ENCODE measurements at regions not wholly inside any gene's neighbourhood (a gene's known extent, or its start where the extent isn't known, plus 50 kb on each side); places are given as distances from the start of the nearest gene placed in this dataset.
"Not testable (repeated sequence)": the region's sequence is repeated elsewhere in the genome, so short reads cannot be mapped to it uniquely, and the experiment has no call there.

DNA sequence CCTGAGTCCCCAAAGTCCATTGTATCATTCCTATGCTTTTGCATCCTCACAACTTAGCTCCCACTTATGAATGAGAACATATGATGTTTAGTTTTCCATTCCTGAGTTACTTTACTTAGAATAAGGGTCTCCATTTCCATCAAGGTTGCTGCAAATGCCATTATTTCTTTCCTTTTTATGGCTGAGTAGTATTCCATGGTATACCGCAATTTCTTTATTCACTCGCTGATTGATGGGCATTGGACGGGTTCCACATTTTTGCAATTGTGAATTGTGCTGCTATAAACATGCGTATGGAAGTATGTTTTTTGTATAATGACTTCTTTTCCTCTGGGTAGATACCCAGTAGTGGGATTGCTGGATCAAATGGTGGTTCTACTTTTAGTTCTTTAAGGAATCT, 69.7 kb downstream of the RPL22L1 start:
- TF ChIP-seq POLR2A (IDR thresholded peaks at IDR 0.05; ENCODE audit: low read depth, low read length); EZH2 (IDR thresholded peaks at IDR 0.05; ENCODE audit: borderline replicate concordance, low read depth, low read length, severe bottlenecking); POLR2AphosphoS5 (IDR thresholded peaks at IDR 0.05; ENCODE audit: insufficient read depth, low read depth, low read length): not testable (repeated sequence)
